B cell (primary cell): ENCODE measurements at regions not wholly inside any gene's neighbourhood (a gene's known extent, or its start where the extent isn't known, plus 50 kb on each side); places are given as distances from the start of the nearest gene placed in this dataset.

Source experiments
- ATAC-seq: fragments of 200-7000 bp; cut with Tn5 transposase; one replicate; pipeline ENCODE4 v1.10.0; 2021; ENCODE audit warnings: low read depth, mild to moderate bottlenecking, moderate number of reproducible peaks, moderate library complexity
- CTCF ChIA-PET: fragments of 350-600 bp; sonication (Branson Sonifier 250); formaldehyde crosslinking; loops from one replicate; lab custom pipeline; 2021; ENCODE audit warnings: antibody characterized with exemption, inconsistent platforms; lab: Charles Lee
- POLR2A ChIA-PET: fragments of 350-600 bp; sonication (Branson Sonifier 250); formaldehyde crosslinking; loops from one replicate; lab custom pipeline; 2021; ENCODE audit warnings: antibody characterized with exemption; lab: Charles Lee
- DNase-seq: peaks from one replicate; pipeline ENCODE4 v3.0.0; 2013
- H2AFZ ChIP-seq: 2 replicates; pipeline ENCODE4 v1.6.1; 2012; ENCODE audit warnings: mild to moderate bottlenecking, low read depth, low read length; ENCODE audit not compliant: insufficient read depth, poor library complexity, severe bottlenecking
- H3K27ac ChIP-seq, 2 donors: 1 replicate in 1 of 2; 2 replicates in 1 of 2; pipeline ENCODE4 v1.5.1; 2012 to 2013; ENCODE audit warnings: low read length in 2 of 2, mild to moderate bottlenecking in 2 of 2, moderate library complexity in 1 of 2
- H3K27me3 ChIP-seq, 4 experiments: fragments of 200-600 bp in 1 of 4; sonication (generic) in 1 of 4; replicated peaks in 1 of 4; 1 replicate in 2 of 4; 2 replicates in 2 of 4; pipeline versions ENCODE4 v1.6.1 to v1.7.0; 2013 to 2016; ENCODE audit warnings: low read length in 3 of 4, mild to moderate bottlenecking in 2 of 4, mixed read lengths in 1 of 4, moderate library complexity in 1 of 4; ENCODE audit not compliant: insufficient read depth in 4 of 4, control insufficient read depth in 3 of 4; ENCODE audit errors: control extremely low read depth in 1 of 4
- H3K36me3 ChIP-seq, 2 experiments: replicated peaks in 1 of 2; 1 replicate in 1 of 2; 2 replicates in 1 of 2; pipeline versions ENCODE4 v1.6.1 to v1.7.1; 2013; ENCODE audit warnings: low read length in 1 of 2; ENCODE audit not compliant: insufficient read depth in 2 of 2, control insufficient read depth in 1 of 2; ENCODE audit errors: control extremely low read depth in 1 of 2, extremely low read depth in 1 of 2
- H3K4me1 ChIP-seq, 2 donors: fragments of 200-600 bp in 1 of 2; sonication (generic) in 1 of 2; 1 replicate in 1 of 2; 2 replicates in 1 of 2; pipeline versions ENCODE4 v1.5.1 to v1.6.1; 2013 to 2017; ENCODE audit warnings: low read length in 2 of 2; ENCODE audit not compliant: control insufficient read depth in 2 of 2, insufficient read depth in 2 of 2
- H3K4me2 ChIP-seq: replicated peaks from 2 replicates; pipeline ENCODE3; 2012; ENCODE audit warnings: mild to moderate bottlenecking, low read depth, low read length; ENCODE audit not compliant: poor library complexity, severe bottlenecking
- H3K4me3 ChIP-seq, 5 experiments: fragments of 200-600 bp in 1 of 5; sonication (generic) in 1 of 5; 1 replicate in 3 of 5; 2 replicates in 2 of 5; pipeline versions ENCODE4 v1.5.1 to v1.7.0; 2011 to 2016; ENCODE audit warnings: low read length in 4 of 5, mild to moderate bottlenecking in 4 of 5, low read depth in 2 of 5, control low read depth in 1 of 5, moderate library complexity in 1 of 5; ENCODE audit not compliant: insufficient read depth in 1 of 5; ENCODE audit errors: control extremely low read depth in 1 of 5, extremely low read depth in 1 of 5
- H3K79me2 ChIP-seq: fragments of 200-600 bp; sonication (generic); one replicate; pipeline ENCODE4 v1.6.0; 2016; ENCODE audit warnings: low read length; ENCODE audit not compliant: control insufficient read depth, insufficient read depth
- H3K9ac ChIP-seq: fragments of 200-600 bp; sonication (generic); 2 replicates; pipeline ENCODE4 v1.6.1; 2017; ENCODE audit warnings: mild to moderate bottlenecking, low read length, moderate library complexity
- H3K9me3 ChIP-seq, 3 donors: one replicate each; pipeline versions ENCODE4 v1.6.1 to v1.7.1; 2013; ENCODE audit warnings: low read length in 2 of 3; ENCODE audit not compliant: control insufficient read depth in 2 of 3, insufficient read depth in 1 of 3; ENCODE audit errors: control extremely low read depth in 1 of 3
- H4K20me1 ChIP-seq: 2 replicates; pipeline ENCODE4 v1.6.0; 2012; ENCODE audit warnings: mild to moderate bottlenecking, low read length; ENCODE audit not compliant: insufficient read depth, control insufficient read depth, poor library complexity, severe bottlenecking
- H3K27ac Mint-ChIP-seq: one replicate; pipeline ENCODE4 v1.8.0; 2021; ENCODE audit warnings: mixed read lengths
- H3K27me3 Mint-ChIP-seq: one replicate; pipeline ENCODE4 v1.8.0; 2021; ENCODE audit warnings: mixed read lengths
- H3K4me1 Mint-ChIP-seq: one replicate; pipeline ENCODE4 v1.8.0; 2021; ENCODE audit warnings: mixed read lengths
- H3K4me3 Mint-ChIP-seq: one replicate; pipeline ENCODE4 v1.8.0; 2021; ENCODE audit warnings: mixed read lengths
- H3K9me3 Mint-ChIP-seq: one replicate; pipeline ENCODE4 v1.8.0; 2022; ENCODE audit warnings: mixed read lengths; ENCODE audit not compliant: insufficient read depth
- EZH2 ChIP-seq: IDR thresholded peaks from 2 replicates; pipeline ENCODE4 v1.6.1; 2012; ENCODE audit warnings: borderline replicate concordance, low read depth, mild to moderate bottlenecking, moderate library complexity, low read length; ENCODE audit not compliant: insufficient read depth, poor library complexity, severe bottlenecking
- WGBS: methylation state at CpG from one replicate; pipeline ENCODE4 v1.1.5; 2013; ENCODE audit warnings: missing lambda C conversion rate; ENCODE audit not compliant: insufficient coverage; 5-methylcytosine and 5-hydroxymethylcytosine counted together
- intact Hi-C: fragments of 100-400 bp; cut with micrococcal nuclease; formaldehyde crosslinking; loops from one replicate; pipeline ENCODE4 v1.10.0; 2022
- TF ChIP-seq, protein P1 (sequence below): fragments of 200-600 bp; IDR thresholded peaks from one replicate; pipeline ENCODE4 v1.8.0; 2022; ENCODE audit warnings: antibody characterized with exemption, mild to moderate bottlenecking

DNA sequence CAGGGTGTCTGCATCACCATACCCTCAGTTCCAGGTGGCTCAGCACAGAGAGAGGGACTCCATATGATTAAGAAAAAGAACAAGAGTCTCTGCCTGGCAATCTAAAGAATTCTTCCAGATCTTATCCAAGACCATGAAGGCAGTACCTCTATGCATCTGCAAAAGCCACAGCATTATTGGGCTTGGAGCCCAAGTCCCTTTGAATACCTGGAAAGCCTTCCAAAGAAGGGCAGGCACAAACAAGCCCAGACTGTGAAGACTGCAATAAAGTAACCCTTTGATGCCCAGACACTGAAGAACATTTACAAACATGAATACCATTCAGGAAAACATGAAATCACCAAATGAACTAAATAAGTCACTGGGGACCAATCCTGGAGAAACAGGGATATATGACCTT is 60.9 kb upstream of the DIPK2A start:
- POLR2A ChIA-PET: no interaction called here

DNA sequence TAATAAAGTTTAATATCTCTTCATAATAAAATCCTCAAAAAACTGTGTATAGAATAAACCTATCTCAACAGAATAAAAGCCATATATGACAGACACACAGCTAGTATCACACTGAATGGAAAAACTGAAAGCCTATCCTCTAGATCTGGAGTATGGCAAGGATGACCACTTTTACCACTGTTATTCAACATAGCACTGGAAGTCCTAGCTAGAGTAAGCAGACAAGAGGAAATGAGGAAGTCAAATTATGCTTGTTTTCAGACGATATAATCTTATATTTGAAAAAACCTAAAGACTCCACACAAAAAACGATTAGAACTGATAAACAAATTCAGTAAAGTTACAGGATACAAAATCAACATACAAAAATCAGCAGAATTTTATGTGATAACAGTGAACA is 57.4 kb upstream of the DIPK2A start:
- H3K27ac Mint-ChIP-seq: no peak overlapping the region
- peaks cover 9% of the 10 kb centered on the region for H3K27me3 Mint-ChIP-seq
- no peak for ATAC-seq
- H3K4me3 Mint-ChIP-seq: no peak overlapping the region
- Histone ChIP-seq H3K4me3 (no peak overlapping the region), H3K4me1 (peaks cover 0 to 5% of the 10 kb centered on the region in 2 donors), H3K27ac (no peak overlapping the region), H3K36me3 (no peaks in the 10 kb centered on the region), H3K9me3 (no peaks in the 10 kb centered on the region), H3K9ac (no peak overlapping the region), H3K27me3 (peaks cover 0 to 7% (median 0%) of the 10 kb centered on the region in 4 experiments), H3K4me2 (no peak overlapping the region), H3K79me2 (no peaks in the 10 kb centered on the region), H2AFZ (no peak overlapping the region), H4K20me1 (no peaks in the 10 kb centered on the region)
- intact Hi-C loops: no loop called here
- no peak for DNase-seq
- ChIA-PET CTCF (interaction anchor here (1.2 kb wide), 1 partner anchor 39 kb away, joined by 4 read pairs; no protein-coding TSS in a partner anchor), POLR2A (no interaction called here)
- no CpG with 5 or more reads among the region's 2 CpGs for WGBS
- no peaks in the 10 kb centered on the region for H3K9me3 Mint-ChIP-seq
- TF ChIP-seq, protein P1, sequence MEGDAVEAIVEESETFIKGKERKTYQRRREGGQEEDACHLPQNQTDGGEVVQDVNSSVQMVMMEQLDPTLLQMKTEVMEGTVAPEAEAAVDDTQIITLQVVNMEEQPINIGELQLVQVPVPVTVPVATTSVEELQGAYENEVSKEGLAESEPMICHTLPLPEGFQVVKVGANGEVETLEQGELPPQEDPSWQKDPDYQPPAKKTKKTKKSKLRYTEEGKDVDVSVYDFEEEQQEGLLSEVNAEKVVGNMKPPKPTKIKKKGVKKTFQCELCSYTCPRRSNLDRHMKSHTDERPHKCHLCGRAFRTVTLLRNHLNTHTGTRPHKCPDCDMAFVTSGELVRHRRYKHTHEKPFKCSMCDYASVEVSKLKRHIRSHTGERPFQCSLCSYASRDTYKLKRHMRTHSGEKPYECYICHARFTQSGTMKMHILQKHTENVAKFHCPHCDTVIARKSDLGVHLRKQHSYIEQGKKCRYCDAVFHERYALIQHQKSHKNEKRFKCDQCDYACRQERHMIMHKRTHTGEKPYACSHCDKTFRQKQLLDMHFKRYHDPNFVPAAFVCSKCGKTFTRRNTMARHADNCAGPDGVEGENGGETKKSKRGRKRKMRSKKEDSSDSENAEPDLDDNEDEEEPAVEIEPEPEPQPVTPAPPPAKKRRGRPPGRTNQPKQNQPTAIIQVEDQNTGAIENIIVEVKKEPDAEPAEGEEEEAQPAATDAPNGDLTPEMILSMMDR: no peak
- TF ChIP-seq EZH2: no peak
- peaks cover 11% of the 10 kb centered on the region for H3K4me1 Mint-ChIP-seq

More for the DNA sequence above, 60.9 kb upstream of the DIPK2A start:
- Mint-ChIP-seq H3K4me1 (peaks cover 5% of the 10 kb centered on the region), H3K27ac (no peak overlapping the region), H3K9me3 (no peaks in the 10 kb centered on the region), H3K4me3 (no peak overlapping the region), H3K27me3 (peaks cover 14% of the 10 kb centered on the region)
- Histone ChIP-seq H3K9me3 (no peaks in the 10 kb centered on the region), H4K20me1 (no peaks in the 10 kb centered on the region), H3K79me2 (no peaks in the 10 kb centered on the region), H3K4me3 (no peak overlapping the region), H3K36me3 (no peaks in the 10 kb centered on the region), H3K4me1 (no peaks in the 10 kb centered on the region), H3K27ac (no peak overlapping the region), H3K27me3 (peaks cover 0 to 7% (median 0%) of the 10 kb centered on the region in 4 experiments), H2AFZ (no peak overlapping the region), H3K9ac (no peak overlapping the region), H3K4me2 (no peak overlapping the region)
- DNase-seq: no peak
- intact Hi-C loops: no loop called here
- CTCF ChIA-PET: interaction anchor here (1.2 kb wide), 1 partner anchor 9 kb away, joined by 3 read pairs; no protein-coding TSS in a partner anchor
- TF ChIP-seq, protein P1: no peak
- no peak for TF ChIP-seq EZH2
- ATAC-seq: no peak
